ENCODE measurements at regions not wholly inside any gene's neighbourhood (a gene's known extent, or its start where the extent isn't known, plus 50 kb on each side); places are given as distances from the start of the nearest gene placed in this dataset.
A peak's percentile ranks its signal among the peaks of the same experiment; 100 is the strongest.

- no peak for TF ChIP-seq CTCF (IDR thresholded peaks at IDR 0.05)
- intact Hi-C loops (cut with micrococcal nuclease): no loop called here
- ChIA-PET POLR2A (no interaction called here), CTCF (no interaction called here)
- no peaks in the 10 kb centered on the region for H3K36me3 Mint-ChIP-seq (ENCODE audit: low read depth)
- H3K27me3 Mint-ChIP-seq: peaks cover 7% of the 10 kb centered on the region
- DNase-seq (no peak), ATAC-seq (ENCODE audit: low read depth) (no peak)
- no peak overlapping the region for H3K27ac Mint-ChIP-seq
- no peaks in the 10 kb centered on the region for H3K9me3 Mint-ChIP-seq
- H3K4me1 Mint-ChIP-seq: no peaks in the 10 kb centered on the region
- no peak overlapping the region for H3K4me3 Mint-ChIP-seq
These were observed 114.5 kb downstream of the RXFP2 start for GRCh38 chr13:31853643-31854326.

GRCh38 chr13:31859571-31859970, 120.2 kb downstream of the RXFP2 start:
- ATAC-seq (ENCODE audit: low read depth): peak; percentile 56
- H3K4me1 Mint-ChIP-seq: peaks cover 21% of the 10 kb centered on the region
- DNase-seq: no peak
- ChIA-PET CTCF (interaction anchor here (1.0 kb wide), 1 partner anchor 51 kb away, joined by 3 read pairs; no protein-coding TSS in a partner anchor), POLR2A (no interaction called here)
- TF ChIP-seq CTCF (IDR thresholded peaks at IDR 0.05): no peak
- intact Hi-C loops (cut with micrococcal nuclease): no loop called here
- H3K36me3 Mint-ChIP-seq (ENCODE audit: low read depth): no peaks in the 10 kb centered on the region
- no peaks in the 10 kb centered on the region for H3K9me3 Mint-ChIP-seq
- no peak overlapping the region for H3K27ac Mint-ChIP-seq
- no peak overlapping the region for H3K4me3 Mint-ChIP-seq
- peaks cover 10% of the 10 kb centered on the region for H3K27me3 Mint-ChIP-seq

GRCh38 chr13:31860002-31860401, 120.7 kb downstream of the RXFP2 start:
- Mint-ChIP-seq H3K9me3 (no peaks in the 10 kb centered on the region), H3K4me1 (peaks cover 21% of the 10 kb centered on the region), H3K4me3 (no peak overlapping the region), H3K27me3 (peaks cover 10% of the 10 kb centered on the region), H3K27ac (no peak overlapping the region), H3K36me3 (ENCODE audit: low read depth) (no peaks in the 10 kb centered on the region)
- ChIA-PET POLR2A (no interaction called here), CTCF (no interaction called here)
- TF ChIP-seq CTCF (IDR thresholded peaks at IDR 0.05): no peak
- DNase-seq (no peak), ATAC-seq (ENCODE audit: low read depth) (no peak)
- intact Hi-C loops (cut with micrococcal nuclease): no loop called here

- Mint-ChIP-seq H3K27me3 (peaks cover 10% of the 10 kb centered on the region), H3K36me3 (ENCODE audit: low read depth) (no peaks in the 10 kb centered on the region), H3K9me3 (no peaks in the 10 kb centered on the region), H3K4me1 (peaks cover 21% of the 10 kb centered on the region), H3K27ac (no peak overlapping the region), H3K4me3 (no peak overlapping the region)
- no peak for DNase-seq
- ChIA-PET CTCF (no interaction called here), POLR2A (interaction anchor here (0.7 kb wide), 1 partner anchor 897 kb away, joined by 3 read pairs; no protein-coding TSS in a partner anchor)
- no peak for TF ChIP-seq CTCF (IDR thresholded peaks at IDR 0.05)
- intact Hi-C loops (cut with micrococcal nuclease): loop anchor here (2.0 kb wide), 1 partner anchor 16 kb away; no protein-coding TSS in a partner anchor
- ATAC-seq (ENCODE audit: low read depth): no peak
These were observed 123.5 kb downstream of the RXFP2 start for GRCh38 chr13:31862828-31863227.

- H3K36me3 Mint-ChIP-seq (ENCODE audit: low read depth): no peaks in the 10 kb centered on the region
- ChIA-PET CTCF (no interaction called here), POLR2A (no interaction called here)
- intact Hi-C loops (cut with micrococcal nuclease): no loop called here
- ATAC-seq (ENCODE audit: low read depth): no peak
- no peak for DNase-seq
- H3K4me3 Mint-ChIP-seq: no peak overlapping the region
- no peaks in the 10 kb centered on the region for H3K27me3 Mint-ChIP-seq
- no peak for TF ChIP-seq CTCF (IDR thresholded peaks at IDR 0.05)
- no peak overlapping the region for H3K27ac Mint-ChIP-seq
- no peaks in the 10 kb centered on the region for H3K9me3 Mint-ChIP-seq
- peaks cover 18% of the 10 kb centered on the region for H3K4me1 Mint-ChIP-seq
These were observed 125.0 kb downstream of the RXFP2 start for GRCh38 chr13:31864307-31864706.
